ENCODE measurements at regions not wholly inside any gene's neighbourhood (a gene's known extent, or its start where the extent isn't known, plus 50 kb on each side); places are given as distances from the start of the nearest gene placed in this dataset.

- TF ChIP-seq CTCF (IDR thresholded peaks at IDR 0.05; ENCODE audit: poor library complexity, severe bottlenecking) (no peak), EZH2 (IDR thresholded peaks at IDR 0.05; ENCODE audit: borderline replicate concordance, insufficient read depth, low read length, poor library complexity, severe bottlenecking) (no peak)
Measured at GRCh38 chr12:128052331-128052730, 214.6 kb upstream of the TMEM132C start.
